ENCODE measurements at regions not wholly inside any gene's neighbourhood (a gene's known extent, or its start where the extent isn't known, plus 50 kb on each side); places are given as distances from the start of the nearest gene placed in this dataset.
"Not testable (repeated sequence)": the region's sequence is repeated elsewhere in the genome, so short reads cannot be mapped to it uniquely, and the experiment has no call there.

DNA sequence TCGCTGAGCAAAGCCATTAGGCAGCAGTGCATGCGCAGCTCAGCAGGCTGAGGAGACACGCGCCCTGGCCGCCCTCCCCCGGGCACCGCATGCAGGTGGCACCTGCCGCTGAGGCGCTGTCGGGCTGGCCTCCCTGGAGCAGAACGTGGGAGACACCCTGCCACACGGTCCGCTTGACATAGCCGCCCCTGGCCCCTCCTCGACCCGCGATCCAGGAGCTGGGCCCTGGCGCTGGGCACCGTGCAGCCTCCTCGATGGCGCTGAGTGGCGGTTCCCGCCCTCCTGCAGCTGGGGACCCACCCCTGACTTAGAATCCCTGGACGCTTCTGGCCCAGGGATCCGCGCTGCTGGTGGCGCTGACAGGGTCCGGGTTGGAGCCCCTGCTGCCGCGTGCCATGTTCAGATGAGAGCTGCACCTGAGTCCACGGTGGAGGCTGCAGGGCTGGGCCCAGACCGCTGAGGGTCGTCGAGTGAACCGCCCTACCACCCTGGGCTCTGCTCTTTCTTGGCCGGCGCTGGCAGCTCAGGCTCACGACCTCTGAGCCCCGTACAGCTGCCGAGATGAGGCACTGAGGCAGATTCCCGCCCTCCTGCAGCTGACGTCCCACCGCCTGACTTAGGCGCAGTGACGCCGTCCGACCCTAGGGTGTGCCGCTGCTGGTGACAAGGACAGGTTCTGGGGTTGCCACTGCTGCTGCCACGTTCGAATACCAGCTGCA, 116.8 kb downstream of the OR13A1 start:
- no peak for DNase-seq

DNA sequence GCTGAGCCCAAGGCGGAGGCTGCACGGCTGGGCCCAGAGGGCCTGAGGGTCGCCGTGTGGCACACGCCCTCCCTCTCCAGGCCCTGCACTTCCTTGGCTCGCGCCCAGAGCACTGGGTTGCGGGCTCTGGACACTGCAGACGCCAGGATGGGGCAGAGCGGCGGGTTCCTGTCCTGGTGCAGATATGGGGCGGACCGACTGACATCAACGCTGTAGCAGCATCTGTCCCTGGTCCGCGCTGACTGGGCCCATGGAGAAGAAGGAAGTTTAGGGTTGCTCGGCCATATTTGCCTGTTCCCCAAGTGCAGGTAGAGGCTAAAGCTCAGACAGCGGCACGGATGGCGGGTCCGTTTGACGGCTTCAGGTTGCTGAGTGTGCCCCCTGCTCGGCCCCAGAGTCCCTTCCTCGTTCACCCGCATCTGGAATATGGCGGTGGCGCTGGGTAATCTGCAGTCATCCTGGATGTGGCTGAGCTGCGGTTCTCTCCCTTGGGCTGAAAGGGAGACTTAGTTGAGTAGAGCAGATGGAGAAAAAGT, 116.1 kb downstream of the OR13A1 start:
- DNase-seq, result no peak

DNA sequence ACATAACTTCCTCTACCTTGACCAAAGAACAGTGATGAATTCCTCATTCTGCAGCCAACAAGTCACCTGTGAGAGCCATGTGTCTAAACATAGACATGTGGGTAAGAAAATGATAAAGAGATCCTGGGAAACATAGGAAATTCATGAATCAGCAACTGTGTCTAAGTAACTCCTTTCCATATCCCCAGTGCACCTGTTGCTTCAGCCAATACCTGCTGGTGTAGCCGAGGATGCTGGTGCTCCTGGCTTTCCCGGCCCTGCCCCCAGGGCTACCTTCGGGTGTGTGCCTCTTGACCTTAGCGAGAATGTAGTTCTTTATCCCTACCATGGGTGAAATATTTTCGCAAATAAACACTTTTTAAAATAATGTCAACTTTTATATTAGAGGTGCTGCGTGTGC, 114.1 kb downstream of the OR13A1 start:
- no peak for DNase-seq

DNA sequence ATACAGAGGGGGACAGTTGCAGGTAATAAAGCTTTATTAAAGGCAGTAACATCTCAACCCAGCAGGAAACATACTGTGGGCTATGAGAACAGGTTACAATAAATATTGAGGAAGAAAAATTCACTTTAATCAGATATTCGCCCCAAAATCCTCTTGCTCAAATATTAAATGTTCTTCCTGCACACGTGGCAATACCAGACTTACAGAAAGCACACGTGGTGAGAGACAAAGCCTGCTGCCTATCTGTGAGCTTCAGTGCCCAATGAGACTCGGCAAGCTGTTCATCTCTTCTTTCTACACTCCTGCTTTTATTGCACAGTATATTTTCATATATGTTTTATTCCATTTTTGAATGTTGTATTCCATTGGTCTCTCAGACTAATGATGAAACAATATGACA, 113.2 kb downstream of the OR13A1 start:
- DNase-seq, result no peak

DNA sequence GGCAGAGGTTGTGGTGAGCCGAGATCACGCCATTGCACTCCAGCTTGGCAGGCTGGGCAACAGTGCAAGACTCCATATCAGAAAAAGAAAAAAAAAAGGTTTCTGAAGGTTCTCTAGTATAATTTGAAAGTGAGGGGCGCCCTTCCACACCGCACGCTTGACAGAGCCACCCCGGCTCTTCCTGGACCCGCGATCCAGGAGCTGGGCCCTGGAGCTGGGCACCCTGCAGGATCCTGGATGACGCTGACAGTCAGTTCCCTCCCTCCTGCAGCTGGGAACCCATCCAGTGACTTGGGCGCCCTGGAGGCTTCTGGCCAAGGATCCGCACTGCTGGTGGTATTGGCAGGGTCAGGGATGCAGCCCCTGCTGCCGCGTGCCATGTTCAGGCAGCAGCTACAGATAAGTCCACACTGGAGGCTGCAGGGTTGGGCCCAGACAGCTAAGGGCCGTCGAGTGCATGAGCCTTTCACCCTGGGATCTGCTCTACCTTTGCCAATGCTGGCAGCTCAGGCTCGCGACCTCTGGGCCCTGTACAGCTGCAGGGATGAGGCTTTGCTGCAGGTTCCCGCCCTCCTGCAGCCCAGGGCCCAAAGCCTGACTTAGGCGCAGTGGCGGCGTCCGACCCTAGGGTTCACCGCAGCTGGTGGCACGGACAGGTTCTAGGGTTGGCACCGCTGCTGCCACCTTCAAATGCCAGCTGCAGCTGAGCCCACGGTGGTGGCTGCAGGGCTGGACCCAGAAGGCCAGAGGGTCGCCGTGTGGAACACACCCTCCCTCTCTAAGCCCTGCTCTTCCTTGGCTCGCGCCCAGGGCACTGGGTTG, 110.2 kb downstream of the OR13A1 start:
- no peak for DNase-seq

DNA sequence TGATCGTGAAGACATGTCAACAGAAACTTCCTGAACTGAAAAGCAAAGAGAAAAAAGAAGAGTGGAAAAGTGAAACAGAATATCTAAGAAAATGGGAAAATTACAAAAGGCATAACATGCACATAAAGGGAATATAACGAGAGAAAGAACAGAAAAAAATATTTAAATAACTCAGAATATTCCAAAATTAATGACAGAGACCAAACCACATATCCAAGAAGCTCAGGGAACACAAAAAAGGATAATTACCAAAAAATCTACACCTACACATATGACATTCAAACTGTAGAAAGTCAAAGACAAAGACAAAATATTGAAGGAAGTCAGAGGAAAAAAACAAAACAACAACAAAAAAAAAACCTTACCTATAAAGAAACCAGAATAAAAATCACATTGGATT, 105.5 kb downstream of the OR13A1 start:
- no peak for DNase-seq

DNA sequence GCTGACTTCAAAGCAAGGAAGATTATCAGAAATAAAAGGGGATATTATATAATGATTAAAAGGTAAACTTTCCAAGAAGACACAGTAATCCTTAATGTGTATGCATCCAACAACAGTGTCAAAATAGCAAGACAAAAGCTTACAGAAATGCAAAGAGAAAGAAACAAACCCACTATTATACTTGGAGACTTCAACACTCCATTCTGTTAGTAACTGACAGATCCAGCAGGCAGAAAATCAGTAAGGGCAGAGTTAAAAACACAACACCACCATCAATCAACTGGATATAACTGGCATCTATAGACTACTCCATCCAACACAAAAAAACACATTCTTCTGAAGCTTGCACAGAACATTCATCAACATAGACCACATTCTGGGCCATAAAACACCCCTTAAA, 103.8 kb downstream of the OR13A1 start:
- no peak for DNase-seq

DNA sequence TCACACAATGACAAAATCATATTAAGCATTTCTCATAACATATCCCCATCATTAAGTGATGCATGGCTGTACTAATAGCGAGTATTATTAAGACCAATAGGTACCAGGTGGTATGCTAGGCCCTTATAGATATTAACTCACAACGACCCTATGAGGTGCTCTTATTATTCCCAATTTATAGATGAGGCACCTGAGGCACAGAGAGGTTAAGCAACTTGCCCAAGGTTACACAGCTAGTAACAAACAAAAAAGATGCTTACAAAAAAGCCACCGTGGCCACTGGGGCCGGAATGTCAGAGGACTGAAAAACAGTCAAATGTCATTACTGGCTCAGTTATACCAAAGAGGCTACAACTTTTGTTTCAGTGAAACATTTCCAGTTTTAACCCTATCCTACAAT, 96.0 kb downstream of the OR13A1 start:
- DNase-seq, result no peak

DNA sequence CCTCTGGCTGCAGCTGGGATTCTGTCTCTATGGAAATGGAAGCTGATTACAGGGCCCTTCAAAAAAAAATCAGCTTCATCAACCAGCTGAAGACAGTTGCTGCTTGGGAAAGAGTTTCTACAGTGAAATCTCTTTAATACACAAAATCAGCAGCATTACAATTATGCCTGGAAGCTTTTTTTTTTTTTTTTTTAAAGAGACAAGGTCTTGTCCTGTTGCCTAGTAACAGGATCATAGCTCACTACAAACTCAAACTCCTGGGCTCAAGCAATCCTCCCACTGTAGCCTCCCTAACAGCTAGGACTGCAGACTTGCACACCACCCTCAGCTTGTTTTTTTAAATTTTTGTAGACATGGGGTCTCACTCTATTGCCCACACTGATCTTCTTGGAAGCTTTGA, 94.5 kb downstream of the OR13A1 start:
- no peak for DNase-seq

DNA sequence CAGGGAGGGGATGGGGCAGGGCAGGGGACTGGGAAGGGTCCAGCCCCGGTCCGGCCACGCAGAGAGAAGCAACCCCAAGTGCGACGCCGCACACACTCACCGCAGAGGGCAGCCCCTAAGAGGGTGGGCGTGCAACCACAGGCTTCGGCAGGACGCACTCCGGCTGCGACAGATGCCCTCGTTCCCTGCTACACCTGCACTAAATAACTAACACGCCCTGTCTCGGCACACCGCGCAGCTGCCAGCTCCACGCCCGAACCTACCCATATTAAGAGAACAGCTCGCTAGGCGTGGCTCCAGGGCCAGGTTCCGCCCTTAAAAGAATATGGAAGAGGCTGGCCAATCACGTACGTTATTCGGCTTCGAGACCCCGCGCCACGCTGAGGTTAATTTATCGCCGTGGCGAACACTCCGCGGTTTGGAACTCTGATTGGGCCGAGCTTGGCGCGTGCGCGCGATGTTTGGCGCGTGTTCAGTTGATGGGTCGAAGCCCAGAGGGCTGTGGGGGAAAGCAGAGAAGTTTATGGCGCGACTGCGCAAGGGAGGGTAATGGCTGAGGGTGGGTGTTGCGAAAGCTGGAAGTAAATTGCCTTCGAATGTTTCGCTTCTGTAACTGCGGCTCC, 91.1 kb downstream of the OR13A1 start:
- no peak for DNase-seq

DNA sequence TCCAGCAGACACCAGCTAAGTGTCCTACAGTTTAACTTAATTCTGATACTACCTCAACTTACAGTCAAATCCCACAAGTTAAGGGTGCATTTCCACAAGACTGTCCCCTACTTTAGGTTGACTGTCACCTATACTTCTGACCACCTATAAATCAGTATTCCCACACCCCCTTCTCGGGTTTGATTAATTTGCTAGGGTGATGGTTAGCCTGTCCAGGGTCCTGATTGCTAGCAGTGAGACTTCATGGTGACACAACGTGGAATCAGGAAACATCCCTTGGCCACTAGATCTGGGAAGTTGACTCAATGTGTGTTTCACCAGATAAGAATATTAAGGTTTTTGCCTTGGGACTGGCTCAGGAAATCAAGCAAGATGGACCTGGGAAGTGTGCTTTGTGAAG, 88.4 kb downstream of the OR13A1 start:
- DNase-seq, result no peak

DNA sequence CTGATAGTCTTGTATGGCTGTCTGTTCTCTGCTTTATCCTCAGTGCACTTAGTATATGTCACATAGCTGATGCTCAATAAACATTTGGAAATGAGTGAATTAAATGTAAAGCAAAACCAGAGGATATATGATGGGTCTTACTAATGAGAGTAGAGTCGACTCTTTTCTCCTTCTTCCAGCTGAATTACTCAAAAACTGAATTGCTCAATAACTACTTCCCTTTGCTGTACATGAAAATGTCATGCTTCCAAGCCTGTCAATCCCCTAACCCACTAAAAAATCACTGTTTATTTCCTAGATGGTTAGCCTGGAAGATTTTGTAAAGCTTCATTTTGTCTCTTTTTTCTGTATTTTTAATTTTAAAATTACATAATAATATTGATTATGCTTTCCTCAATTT, 88.0 kb downstream of the OR13A1 start:
- no peak for DNase-seq

DNA sequence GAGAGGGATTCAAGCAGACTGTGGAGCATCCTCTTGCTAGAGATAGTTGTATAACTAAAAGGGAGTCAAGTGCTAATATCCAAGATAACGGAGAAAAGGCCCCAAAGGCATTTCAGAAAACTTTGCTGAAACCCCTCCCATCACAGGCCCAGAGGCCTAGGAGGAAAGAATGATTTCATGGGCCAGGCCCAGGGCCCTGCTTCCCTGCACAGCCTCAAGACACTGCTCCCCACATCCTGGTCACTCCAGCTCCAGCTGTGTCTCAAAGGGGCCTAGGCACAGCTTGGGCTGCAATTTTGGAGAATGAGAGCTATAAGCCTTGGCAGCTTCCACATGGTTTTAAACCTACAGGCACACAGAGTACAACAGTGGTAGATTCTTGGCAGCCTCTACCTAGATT, 85.6 kb downstream of the OR13A1 start:
- no peak for DNase-seq

DNA sequence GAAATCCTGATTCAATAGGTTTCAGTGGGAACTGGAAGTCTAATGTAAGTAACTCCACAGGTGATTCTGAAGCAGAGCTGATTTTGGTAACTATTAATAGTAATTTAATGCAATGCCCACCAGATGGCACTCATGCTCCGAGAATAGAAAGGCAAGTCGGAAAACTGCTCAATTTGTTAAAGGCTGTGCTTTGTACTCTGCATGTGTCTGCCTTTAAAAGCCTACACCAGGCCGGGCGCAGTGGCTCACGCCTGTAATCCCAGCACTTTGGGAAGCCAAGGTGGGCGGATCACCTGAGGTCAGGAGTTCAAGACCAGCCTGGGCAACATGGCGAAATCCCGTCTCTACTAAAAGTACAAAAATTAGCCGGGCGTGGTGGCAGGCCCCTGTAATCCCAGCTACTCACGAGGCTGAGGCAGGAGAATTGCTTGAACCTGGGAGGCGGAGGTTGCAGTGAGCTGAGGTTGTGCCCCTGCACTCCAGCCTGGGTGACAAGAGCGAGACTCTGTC, 80.1 kb downstream of the OR13A1 start:
- peak; percentile 29 for DNase-seq

DNA sequence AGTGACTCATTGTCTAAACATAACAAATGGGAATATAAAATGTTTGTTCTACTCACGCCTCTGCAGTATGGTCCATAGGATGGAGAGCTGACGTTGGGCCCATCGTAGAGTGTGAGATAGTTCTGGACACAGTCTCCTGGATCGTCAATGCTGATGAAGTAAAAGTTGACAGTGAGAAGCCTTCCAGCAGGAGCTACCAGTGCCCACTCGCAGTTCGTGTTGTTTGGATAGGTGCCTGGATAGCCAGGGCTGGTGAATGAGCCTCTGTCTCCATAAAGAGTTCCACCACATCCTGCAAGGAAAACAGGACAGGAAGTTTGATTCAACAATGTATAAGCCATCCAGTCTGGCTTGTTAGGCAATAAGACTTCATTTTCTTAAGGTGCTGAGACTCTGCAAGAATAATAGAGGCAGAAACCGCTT, 79.6 kb downstream of the OR13A1 start:
- DNase-seq, result no peak

DNA sequence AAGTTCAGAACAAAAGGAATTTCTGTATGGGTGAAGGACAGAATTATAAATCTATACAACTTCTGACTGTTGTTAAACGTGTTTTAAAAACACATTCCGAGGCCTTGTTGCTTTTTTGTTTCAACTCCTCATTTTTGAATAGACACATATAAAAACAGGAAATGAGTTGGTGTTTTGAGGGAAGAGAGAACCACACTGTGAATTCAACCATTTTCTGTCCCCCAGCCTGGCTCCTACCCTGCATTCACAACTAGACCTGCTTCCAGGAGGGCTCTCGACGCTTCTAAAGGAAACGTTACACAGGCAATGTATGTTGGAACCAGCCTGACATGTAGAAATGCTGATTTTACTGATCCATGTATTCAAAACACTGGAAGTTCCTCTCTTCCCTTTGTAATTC, 76.5 kb downstream of the OR13A1 start:
- no peak for DNase-seq

DNA sequence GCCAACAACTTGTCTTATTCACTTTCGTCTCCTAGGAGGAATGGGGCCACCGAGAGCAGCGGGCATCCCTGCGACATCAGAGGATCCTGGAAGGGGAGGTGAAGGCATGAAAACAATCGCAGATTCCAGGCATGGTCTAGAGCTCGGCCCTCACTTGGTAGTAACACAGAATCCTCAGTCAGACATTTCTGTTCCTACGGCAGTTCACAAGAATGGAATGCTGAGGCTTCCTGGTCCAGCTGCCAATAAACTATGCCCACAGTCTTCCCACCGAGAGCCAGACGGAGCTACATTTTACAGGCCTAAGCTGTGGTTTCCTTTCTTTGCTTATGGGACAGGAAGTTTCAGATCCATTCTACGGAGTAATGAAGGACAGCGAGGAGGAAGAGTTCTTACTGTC, 75.8 kb downstream of the OR13A1 start:
- no peak for DNase-seq

DNA sequence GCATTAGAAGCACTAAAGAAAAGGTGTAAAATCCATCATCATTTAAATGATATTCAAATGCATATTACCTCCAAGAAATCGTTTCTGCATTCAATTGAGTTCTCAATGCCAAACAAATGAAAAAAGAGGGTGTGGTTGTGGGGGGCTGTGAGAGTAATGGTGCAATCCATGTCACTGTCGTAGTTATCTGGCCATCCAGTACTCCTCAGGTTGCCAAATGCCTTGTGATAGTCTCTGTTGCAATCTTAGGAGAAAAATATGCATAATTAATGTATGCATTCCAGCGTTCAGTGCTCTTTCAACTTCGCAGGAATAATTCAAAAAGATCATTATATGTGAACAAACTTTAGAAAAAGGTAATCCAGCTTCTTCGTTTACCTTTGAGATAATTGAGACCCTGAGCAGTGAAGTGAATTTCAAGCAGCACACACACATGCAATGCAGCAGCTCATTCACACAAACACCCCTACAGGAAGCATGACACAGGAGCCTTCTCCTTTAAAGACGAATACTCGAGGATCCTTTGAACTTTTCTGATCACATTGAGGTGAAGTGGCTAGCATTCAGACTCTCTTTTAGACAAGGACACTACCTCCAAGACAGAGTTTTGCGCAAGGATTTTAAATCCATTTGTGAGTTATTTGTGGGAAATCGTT, 73.4 kb downstream of the OR13A1 start:
- DNase-seq, result no peak

DNA sequence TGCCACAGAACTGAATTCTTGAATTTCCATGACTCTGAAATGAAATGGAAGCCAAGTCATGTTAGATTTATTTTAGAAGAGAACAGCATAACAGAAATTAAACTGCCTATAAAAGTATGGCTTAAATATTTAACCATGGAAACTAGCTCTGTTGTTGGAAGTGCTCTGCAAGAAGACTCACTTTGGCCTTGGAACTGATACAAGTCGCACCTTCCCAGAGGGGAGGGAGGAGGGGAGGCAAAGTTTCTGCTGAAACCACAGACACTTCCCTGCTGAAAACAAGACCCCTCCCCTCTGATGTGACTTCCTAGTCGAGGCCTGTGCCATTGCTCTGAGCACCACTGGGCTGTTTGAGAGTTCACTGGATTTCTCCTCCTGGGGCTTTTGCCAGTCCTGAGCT, 72.1 kb downstream of the OR13A1 start:
- no peak for DNase-seq

DNA sequence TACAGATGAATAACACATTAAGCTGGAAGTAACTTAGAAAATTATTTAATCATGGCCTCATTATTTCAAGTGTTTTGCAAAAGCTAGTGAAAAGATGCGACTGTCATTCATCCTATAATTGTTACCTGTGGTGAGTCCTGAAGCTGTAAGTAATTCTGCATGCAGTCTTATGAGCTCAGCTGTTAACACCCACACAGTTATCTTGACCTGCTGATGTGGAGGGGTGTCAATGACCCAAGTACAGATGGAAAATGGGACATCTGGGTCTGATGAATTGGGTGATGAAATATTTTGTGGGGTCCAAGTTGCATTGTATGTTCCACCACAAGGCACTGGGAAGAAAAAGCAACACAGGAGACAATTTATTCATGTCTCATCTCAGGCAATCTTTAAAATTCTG, 68.9 kb downstream of the OR13A1 start:
- DNase-seq, result no peak

DNA sequence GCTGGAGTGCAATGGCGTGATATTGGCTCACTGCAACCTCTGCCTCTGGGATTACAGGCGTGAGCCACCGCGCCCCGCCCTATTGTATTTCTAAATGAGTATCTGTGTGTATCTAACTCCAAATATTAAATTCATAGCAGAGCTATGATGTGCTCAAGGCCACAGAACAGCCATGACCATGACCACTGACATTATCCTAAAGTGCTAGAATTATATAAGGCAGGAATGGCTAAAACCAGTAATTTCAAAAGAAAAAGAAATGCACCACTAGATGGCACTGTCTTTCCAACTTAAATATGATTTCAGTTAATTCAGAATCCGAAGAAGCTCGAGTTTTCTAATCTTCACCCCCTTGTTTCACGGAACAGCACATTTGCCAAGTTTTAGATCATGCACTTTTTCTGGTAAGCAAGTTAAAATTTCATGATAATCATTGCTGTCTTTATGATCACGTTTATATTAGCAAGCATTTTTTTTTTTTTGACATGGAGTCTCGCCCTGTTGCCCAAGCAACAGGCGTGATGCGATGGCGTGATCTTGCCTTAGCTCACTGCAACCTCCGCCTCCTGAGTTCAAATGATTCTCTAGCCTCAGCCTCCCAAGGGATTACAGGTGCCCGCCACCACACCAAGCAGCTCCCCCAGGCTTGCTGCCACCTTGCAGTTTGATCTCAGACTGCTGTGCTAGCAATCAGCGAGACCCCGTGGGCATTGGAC, 65.3 kb downstream of the OR13A1 start:
- DNase-seq, result no peak

DNA sequence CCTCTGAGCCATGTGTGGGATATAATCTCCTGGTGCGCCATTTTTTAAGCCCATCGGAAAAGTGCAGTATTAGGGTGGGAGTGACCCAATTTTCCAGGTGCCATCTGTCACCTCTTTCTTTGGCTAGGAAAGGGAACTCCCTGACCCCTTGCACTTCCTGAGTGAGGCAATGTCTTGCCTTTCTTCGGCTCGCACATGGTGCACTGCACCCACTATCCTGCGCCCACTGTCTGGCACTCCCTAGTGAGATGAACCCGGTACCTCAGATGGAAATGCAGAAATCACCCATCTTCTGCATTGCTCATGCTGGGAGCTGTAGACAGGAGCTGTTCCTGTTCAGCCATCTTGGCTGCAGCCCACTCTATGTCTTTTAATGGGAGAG, 64.7 kb downstream of the OR13A1 start:
- not testable (repeated sequence) for DNase-seq

All from occipital lobe (tissue), 1 donor.